Loucy (cell line): ENCODE measurements at regions not wholly inside any gene's neighbourhood (a gene's known extent, or its start where the extent isn't known, plus 50 kb on each side); places are given as distances from the start of the nearest gene placed in this dataset.

ENCODE experiments used
- EZH2phosphoT487 ChIP-seq: fragments of 200-600 bp; IDR thresholded peaks from 2 replicates; pipeline ENCODE4 v1.6.1; 2018; ENCODE audit warnings: antibody characterized with exemption, mild to moderate bottlenecking, moderate library complexity, borderline replicate concordance
- TF ChIP-seq, protein P1 (sequence below): fragments of 200-600 bp; sonication (generic); conservative IDR thresholded peaks from 2 replicates; pipeline ENCODE4 v1.5.1; 2014; ENCODE audit warnings: mild to moderate bottlenecking, antibody characterized with exemption, low read length

DNA sequence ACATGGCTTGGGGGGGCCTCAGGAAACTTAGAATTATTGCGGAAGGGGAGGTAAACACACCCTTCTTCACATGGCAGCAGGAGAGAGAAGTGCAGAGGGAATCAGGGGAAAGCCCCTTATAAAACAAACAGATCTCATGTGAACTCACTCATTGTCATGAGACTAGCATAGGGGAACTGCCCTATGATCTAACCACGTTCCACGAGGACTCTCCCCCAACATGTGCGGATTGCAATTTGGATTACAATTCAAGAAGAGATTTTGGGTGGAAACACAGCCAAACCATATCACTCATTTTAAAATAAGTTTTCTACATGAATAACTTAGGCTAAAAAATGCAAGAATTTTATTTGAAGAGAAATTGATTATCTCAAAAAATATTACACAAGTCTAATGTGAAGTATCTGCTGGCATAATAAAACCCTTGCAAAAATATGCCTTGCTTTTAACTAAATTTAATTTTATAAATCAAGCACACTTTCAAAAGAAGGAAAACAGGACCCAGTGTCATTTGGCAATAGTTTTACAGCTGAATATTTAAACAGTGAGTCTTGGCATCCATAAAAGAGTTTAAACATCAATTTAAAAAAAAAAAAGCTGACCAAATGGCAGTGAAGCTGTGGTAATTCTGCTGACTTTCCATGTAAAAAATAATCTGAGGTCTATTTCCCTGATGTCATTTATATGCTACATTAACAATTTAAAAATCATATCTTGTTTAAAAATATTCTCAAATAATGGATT lies 1057.2 kb downstream of the NAALADL2 start:
- TF ChIP-seq, protein P1, sequence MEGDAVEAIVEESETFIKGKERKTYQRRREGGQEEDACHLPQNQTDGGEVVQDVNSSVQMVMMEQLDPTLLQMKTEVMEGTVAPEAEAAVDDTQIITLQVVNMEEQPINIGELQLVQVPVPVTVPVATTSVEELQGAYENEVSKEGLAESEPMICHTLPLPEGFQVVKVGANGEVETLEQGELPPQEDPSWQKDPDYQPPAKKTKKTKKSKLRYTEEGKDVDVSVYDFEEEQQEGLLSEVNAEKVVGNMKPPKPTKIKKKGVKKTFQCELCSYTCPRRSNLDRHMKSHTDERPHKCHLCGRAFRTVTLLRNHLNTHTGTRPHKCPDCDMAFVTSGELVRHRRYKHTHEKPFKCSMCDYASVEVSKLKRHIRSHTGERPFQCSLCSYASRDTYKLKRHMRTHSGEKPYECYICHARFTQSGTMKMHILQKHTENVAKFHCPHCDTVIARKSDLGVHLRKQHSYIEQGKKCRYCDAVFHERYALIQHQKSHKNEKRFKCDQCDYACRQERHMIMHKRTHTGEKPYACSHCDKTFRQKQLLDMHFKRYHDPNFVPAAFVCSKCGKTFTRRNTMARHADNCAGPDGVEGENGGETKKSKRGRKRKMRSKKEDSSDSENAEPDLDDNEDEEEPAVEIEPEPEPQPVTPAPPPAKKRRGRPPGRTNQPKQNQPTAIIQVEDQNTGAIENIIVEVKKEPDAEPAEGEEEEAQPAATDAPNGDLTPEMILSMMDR = no peak
- no peak for TF ChIP-seq EZH2phosphoT487
